HG02571 (cell line): ENCODE measurements at regions not wholly inside any gene's neighbourhood (a gene's known extent, or its start where the extent isn't known, plus 50 kb on each side); places are given as distances from the start of the nearest gene placed in this dataset.

Experiments used
- ATAC-seq: cut with Tn5 transposase; IDR thresholded peaks from one replicate; pipeline ENCODE4 v1.9.1; 2021; ENCODE audit warnings: mild to moderate bottlenecking, moderate library complexity; ENCODE audit not compliant: unreplicated experiment

DNA sequence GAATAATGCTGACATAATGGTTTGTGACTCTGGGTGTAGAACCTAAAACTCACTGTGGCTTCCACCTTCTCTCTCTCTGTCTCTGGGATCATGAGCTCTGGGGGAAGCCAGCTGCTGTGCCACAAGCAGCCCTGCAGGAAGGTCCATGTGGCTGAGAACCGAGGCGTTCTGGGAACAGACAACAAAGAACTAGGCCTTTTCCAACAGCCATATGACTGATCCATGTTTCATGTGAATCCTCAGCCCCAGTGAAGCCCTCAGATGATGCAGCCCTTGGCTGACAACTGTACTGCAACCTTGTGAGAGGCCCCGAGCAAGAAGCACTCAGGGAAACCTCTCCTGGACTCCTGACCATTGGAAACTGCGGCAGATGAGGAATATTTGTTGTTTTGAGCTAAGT lies 56.6 kb downstream of the HLA-G start:
- no peak for ATAC-seq

DNA sequence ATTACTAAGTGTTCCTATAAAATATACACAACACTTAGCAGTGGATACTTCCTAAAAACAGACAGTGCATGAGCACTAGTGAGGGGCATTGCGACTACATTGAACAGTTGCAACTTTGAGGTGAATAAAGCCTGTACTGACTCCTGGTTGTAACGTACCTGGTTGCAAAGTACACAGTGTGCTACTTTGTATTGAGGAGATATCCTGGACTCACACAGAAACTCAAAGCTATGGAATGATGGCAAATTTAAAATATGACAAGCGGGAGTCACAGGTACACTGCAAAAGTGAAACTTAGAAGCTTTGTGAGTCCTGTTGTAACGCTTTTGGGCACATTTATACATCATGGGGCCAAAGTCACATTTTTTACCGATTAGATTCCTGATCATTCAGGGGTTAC lies 55.6 kb upstream of the HLA-A start:
- ATAC-seq, result no peak

DNA sequence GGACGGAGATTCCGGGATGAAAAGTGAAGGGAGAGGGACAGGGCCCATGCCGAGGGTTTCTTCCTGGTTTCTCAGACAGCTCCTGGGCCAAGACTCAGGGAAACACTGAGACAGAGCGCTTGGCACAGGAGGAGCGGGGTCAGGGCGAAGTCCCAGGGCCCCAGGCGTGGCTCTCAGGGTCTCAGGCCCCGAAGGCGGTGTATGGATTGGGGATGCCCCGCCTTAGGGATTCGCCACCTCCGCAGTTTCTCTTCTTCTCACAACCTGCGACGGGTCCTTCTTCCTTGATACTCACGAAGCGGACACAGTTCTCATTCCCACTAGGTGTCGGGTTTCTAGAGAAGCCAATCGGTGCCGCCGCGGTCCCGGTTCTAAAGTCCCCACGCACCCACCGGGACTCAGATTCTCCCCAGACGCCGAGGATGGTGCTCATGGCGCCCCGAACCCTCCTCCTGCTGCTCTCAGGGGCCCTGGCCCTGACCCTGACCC lies 55.0 kb upstream of the HLA-A start:
- ATAC-seq, result peak; percentile 51

DNA sequence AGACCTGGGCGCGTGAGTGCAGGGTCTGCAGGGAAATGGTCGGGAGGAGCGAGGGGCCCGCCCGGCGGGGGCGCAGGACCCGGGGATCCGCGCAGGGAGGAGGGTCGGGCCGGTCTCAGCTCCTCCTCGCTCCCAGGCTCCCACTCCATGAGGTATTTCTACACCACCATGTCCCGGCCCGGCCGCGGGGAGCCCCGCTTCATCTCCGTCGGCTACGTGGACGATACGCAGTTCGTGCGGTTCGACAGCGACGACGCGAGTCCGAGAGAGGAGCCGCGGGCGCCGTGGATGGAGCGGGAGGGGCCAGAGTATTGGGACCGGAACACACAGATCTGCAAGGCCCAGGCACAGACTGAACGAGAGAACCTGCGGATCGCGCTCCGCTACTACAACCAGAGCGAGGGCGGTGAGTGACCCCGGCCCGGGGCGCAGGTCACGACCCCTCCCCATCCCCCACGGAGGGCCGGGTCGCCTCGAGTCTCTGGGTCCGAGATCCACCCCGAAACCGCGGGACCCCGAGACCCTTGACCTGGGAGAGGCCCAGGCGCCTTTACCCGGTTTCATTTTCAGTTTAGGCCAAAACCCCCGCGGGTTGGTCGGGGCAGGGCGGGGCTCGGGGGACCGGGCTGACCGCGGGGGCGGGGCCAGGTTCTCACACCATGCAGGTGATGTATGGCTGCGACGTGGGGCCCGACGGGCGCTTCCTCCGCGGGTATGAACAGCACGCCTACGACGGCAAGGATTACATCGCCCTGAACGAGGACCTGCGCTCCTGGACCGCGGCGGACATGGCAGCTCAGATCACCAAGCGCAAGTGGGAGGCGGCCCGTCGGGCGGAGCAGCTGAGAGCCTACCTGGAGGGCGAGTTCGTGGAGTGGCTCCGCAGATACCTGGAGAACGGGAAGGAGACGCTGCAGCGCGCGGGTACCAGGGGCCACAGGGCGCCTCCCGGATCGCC lies 54.2 kb upstream of the HLA-A start:
- ATAC-seq, result peak; percentile 63
